ENCODE measurements at regions not wholly inside any gene's neighbourhood (a gene's known extent, or its start where the extent isn't known, plus 50 kb on each side); places are given as distances from the start of the nearest gene placed in this dataset.

- no peak overlapping the region for H3K27ac Mint-ChIP-seq
- POLR2A ChIA-PET = no interaction called here
- H3K27me3 Mint-ChIP-seq = no peaks in the 10 kb centered on the region
- H3K36me3 Mint-ChIP-seq = peaks cover 27% of the 10 kb centered on the region
- Histone ChIP-seq H3K4me1 (ENCODE audit: control insufficient read depth in 1 of 2, extremely low read depth in 1 of 2, insufficient read depth in 2 of 2, low read length in 2 of 2) (peaks cover 21 to 34% of the 10 kb centered on the region in 2 experiments), H3K4me3 (ENCODE audit: control insufficient read depth in 1 of 2, extremely low read depth in 1 of 2, low read length in 1 of 2) (no peak overlapping the region), H3K27me3 (replicated peaks in 1 of 2; ENCODE audit: control insufficient read depth in 2 of 2, extremely low read depth in 1 of 2, insufficient read depth in 2 of 2, low read length in 1 of 2) (no peaks in the 10 kb centered on the region), H3K9me3 (no peaks in the 10 kb centered on the region), H3K36me3 (ENCODE audit: control insufficient read depth in 2 of 2, extremely low read depth in 1 of 2, insufficient read depth in 1 of 2, low read length in 1 of 2) (peaks cover 0 to 11% of the 10 kb centered on the region in 2 donors), H3K27ac (ENCODE audit: low read length) (no peak overlapping the region)
- no peak for ATAC-seq (replicated peaks in 1 of 4)
- H3K4me3 Mint-ChIP-seq = no peak overlapping the region
- peaks cover 41 to 44% (median 44%) of the 10 kb centered on the region in 3 donors for H3K4me1 Mint-ChIP-seq
- 98% methylated on average over 6 of the region's 6 CpGs for WGBS (ENCODE audit: insufficient coverage)
- no peak for DNase-seq
- H3K9me3 Mint-ChIP-seq = no peaks in the 10 kb centered on the region
- CTCF ChIA-PET = no interaction called here
Observed at GRCh38 chr13:73983109-73983508, 151.1 kb downstream of the KLF12 start.

- H3K36me3 ChIP-seq (ENCODE audit: control insufficient read depth in 2 of 2, extremely low read depth in 1 of 2, insufficient read depth in 1 of 2, low read length in 1 of 2) = peaks cover 0 to 11% of the 10 kb centered on the region in 2 donors
- H3K4me3 Mint-ChIP-seq = no peak overlapping the region
- no peaks in the 10 kb centered on the region for H3K27me3 Mint-ChIP-seq
- H3K27me3 ChIP-seq (replicated peaks in 1 of 2; ENCODE audit: control insufficient read depth in 2 of 2, extremely low read depth in 1 of 2, insufficient read depth in 2 of 2, low read length in 1 of 2) = no peaks in the 10 kb centered on the region
- ChIA-PET POLR2A (no interaction called here), CTCF (no interaction called here)
- WGBS (ENCODE audit: insufficient coverage) = no CpG with 5 or more reads among the region's 4 CpGs
- H3K9me3 Mint-ChIP-seq = no peaks in the 10 kb centered on the region
- H3K9me3 ChIP-seq = no peaks in the 10 kb centered on the region
- H3K4me1 ChIP-seq (ENCODE audit: control insufficient read depth in 1 of 2, extremely low read depth in 1 of 2, insufficient read depth in 2 of 2, low read length in 2 of 2) = peaks cover 18 to 29% of the 10 kb centered on the region in 2 experiments
- H3K4me1 Mint-ChIP-seq = peaks cover 43 to 45% (median 43%) of the 10 kb centered on the region in 3 donors
- peaks cover 39% of the 10 kb centered on the region for H3K36me3 Mint-ChIP-seq
- ATAC-seq (replicated peaks in 1 of 4) (no peak), DNase-seq (no peak)
- no peak overlapping the region for H3K4me3 ChIP-seq (ENCODE audit: control insufficient read depth in 1 of 2, extremely low read depth in 1 of 2, low read length in 1 of 2)
- no peak overlapping the region for H3K27ac ChIP-seq (ENCODE audit: low read length)
- no peak overlapping the region for H3K27ac Mint-ChIP-seq
Observed at GRCh38 chr13:73981595-73981994, 152.6 kb downstream of the KLF12 start.

GRCh38 chr13:73975767-73976166 is 158.4 kb downstream of the KLF12 start:
- H3K4me3 ChIP-seq (ENCODE audit: control insufficient read depth in 1 of 2, extremely low read depth in 1 of 2, low read length in 1 of 2) = no peak overlapping the region
- ChIA-PET POLR2A (interaction anchor here in 1 of 2 donors (0.5 kb wide), 1 partner anchor 47 kb away, joined by 3 read pairs; no protein-coding TSS in a partner anchor), CTCF (interaction anchor here in 1 of 2 donors (0.6 kb wide), 1 partner anchor 310 kb away, joined by 3 read pairs; no protein-coding TSS in a partner anchor)
- no CpG with 5 or more reads among the region's 4 CpGs for WGBS (ENCODE audit: insufficient coverage)
- no peak overlapping the region for H3K4me3 Mint-ChIP-seq
- H3K9me3 ChIP-seq = no peaks in the 10 kb centered on the region
- ATAC-seq (replicated peaks in 1 of 4) = no peak
- peaks cover 64 to 77% (median 77%) of the 10 kb centered on the region in 3 donors for H3K4me1 Mint-ChIP-seq
- H3K9me3 Mint-ChIP-seq = peaks cover 7 to 12% (median 8%) of the 10 kb centered on the region in 3 donors
- H3K4me1 ChIP-seq (ENCODE audit: control insufficient read depth in 1 of 2, extremely low read depth in 1 of 2, insufficient read depth in 2 of 2, low read length in 2 of 2) = peaks cover 2 to 3% of the 10 kb centered on the region in 2 experiments
- H3K27ac ChIP-seq (ENCODE audit: low read length) = no peak overlapping the region
- H3K27me3 Mint-ChIP-seq = no peaks in the 10 kb centered on the region
- H3K36me3 ChIP-seq (ENCODE audit: control insufficient read depth in 2 of 2, extremely low read depth in 1 of 2, insufficient read depth in 1 of 2, low read length in 1 of 2) = no peaks in the 10 kb centered on the region
- H3K36me3 Mint-ChIP-seq = peaks cover 42% of the 10 kb centered on the region
- no peaks in the 10 kb centered on the region for H3K27me3 ChIP-seq (replicated peaks in 1 of 2; ENCODE audit: control insufficient read depth in 2 of 2, extremely low read depth in 1 of 2, insufficient read depth in 2 of 2, low read length in 1 of 2)
- peak overlapping the region; percentile 0 to 53 for H3K27ac Mint-ChIP-seq
- DNase-seq = no peak

- no peaks in the 10 kb centered on the region for H3K27me3 Mint-ChIP-seq
- CTCF ChIA-PET = interaction anchor here in 1 of 2 donors (1.0 kb wide), 1 partner anchor 126 kb away, joined by 3 read pairs; no protein-coding TSS in a partner anchor
- H3K4me1 ChIP-seq (ENCODE audit: control insufficient read depth in 1 of 2, extremely low read depth in 1 of 2, insufficient read depth in 2 of 2, low read length in 2 of 2) = peaks cover 2 to 7% of the 10 kb centered on the region in 2 experiments
- no peak overlapping the region for H3K4me3 ChIP-seq (ENCODE audit: control insufficient read depth in 1 of 2, extremely low read depth in 1 of 2, low read length in 1 of 2)
- no peak for ATAC-seq (replicated peaks in 1 of 4)
- no peaks in the 10 kb centered on the region for H3K9me3 ChIP-seq
- H3K36me3 Mint-ChIP-seq = peaks cover 45% of the 10 kb centered on the region
- no peak overlapping the region for H3K27ac Mint-ChIP-seq
- DNase-seq = no peak
- no CpG with 5 or more reads among the region's 2 CpGs for WGBS (ENCODE audit: insufficient coverage)
- no peak overlapping the region for H3K27ac ChIP-seq (ENCODE audit: low read length)
- peaks cover 7 to 12% (median 8%) of the 10 kb centered on the region in 3 donors for H3K9me3 Mint-ChIP-seq
- POLR2A ChIA-PET = interaction anchor here in 1 of 2 donors (0.6 kb wide), 1 partner anchor 547 kb away, joined by 3 read pairs; no protein-coding TSS in a partner anchor
- H3K27me3 ChIP-seq (replicated peaks in 1 of 2; ENCODE audit: control insufficient read depth in 2 of 2, extremely low read depth in 1 of 2, insufficient read depth in 2 of 2, low read length in 1 of 2) = no peaks in the 10 kb centered on the region
- H3K4me3 Mint-ChIP-seq = no peak overlapping the region
- peaks cover 63 to 81% (median 78%) of the 10 kb centered on the region in 3 donors for H3K4me1 Mint-ChIP-seq
- H3K36me3 ChIP-seq (ENCODE audit: control insufficient read depth in 2 of 2, extremely low read depth in 1 of 2, insufficient read depth in 1 of 2, low read length in 1 of 2) = no peaks in the 10 kb centered on the region
Observed at GRCh38 chr13:73974051-73974450, 160.2 kb downstream of the KLF12 start.

- CTCF ChIA-PET = interaction anchor here in 1 of 2 donors (1.0 kb wide), 1 partner anchor 21 kb away, joined by 3 read pairs; no protein-coding TSS in a partner anchor
- ATAC-seq (replicated peaks in 1 of 4) (no peak), DNase-seq (no peak)
- peaks cover 61 to 81% (median 80%) of the 10 kb centered on the region in 3 donors for H3K4me1 Mint-ChIP-seq
- Histone ChIP-seq H3K36me3 (ENCODE audit: control insufficient read depth in 2 of 2, extremely low read depth in 1 of 2, insufficient read depth in 1 of 2, low read length in 1 of 2) (no peaks in the 10 kb centered on the region), H3K9me3 (no peaks in the 10 kb centered on the region), H3K27me3 (replicated peaks in 1 of 2; ENCODE audit: control insufficient read depth in 2 of 2, extremely low read depth in 1 of 2, insufficient read depth in 2 of 2, low read length in 1 of 2) (no peaks in the 10 kb centered on the region), H3K27ac (ENCODE audit: low read length) (no peak overlapping the region), H3K4me3 (ENCODE audit: control insufficient read depth in 1 of 2, extremely low read depth in 1 of 2, low read length in 1 of 2) (no peak overlapping the region), H3K4me1 (ENCODE audit: control insufficient read depth in 1 of 2, extremely low read depth in 1 of 2, insufficient read depth in 2 of 2, low read length in 2 of 2) (peaks cover 0 to 7% of the 10 kb centered on the region in 2 experiments)
- peaks cover 7 to 12% (median 8%) of the 10 kb centered on the region in 3 donors for H3K9me3 Mint-ChIP-seq
- no peaks in the 10 kb centered on the region for H3K27me3 Mint-ChIP-seq
- no peak overlapping the region for H3K27ac Mint-ChIP-seq
- POLR2A ChIA-PET = interaction anchor here in 1 of 2 donors (0.6 kb wide), 1 partner anchor 548 kb away, joined by 3 read pairs; no protein-coding TSS in a partner anchor
- no CpG with 5 or more reads among the region's 2 CpGs for WGBS (ENCODE audit: insufficient coverage)
- peak overlapping the region in 1 of 3 donors; percentile 0 for H3K4me3 Mint-ChIP-seq
- peaks cover 38% of the 10 kb centered on the region for H3K36me3 Mint-ChIP-seq
Observed at GRCh38 chr13:73973156-73973555, 161.0 kb downstream of the KLF12 start.

- Histone ChIP-seq H3K9me3 (no peaks in the 10 kb centered on the region), H3K4me1 (ENCODE audit: control insufficient read depth in 1 of 2, extremely low read depth in 1 of 2, insufficient read depth in 2 of 2, low read length in 2 of 2) (peaks cover 0 to 7% of the 10 kb centered on the region in 2 experiments), H3K36me3 (ENCODE audit: control insufficient read depth in 2 of 2, extremely low read depth in 1 of 2, insufficient read depth in 1 of 2, low read length in 1 of 2) (no peaks in the 10 kb centered on the region), H3K27ac (ENCODE audit: low read length) (no peak overlapping the region), H3K4me3 (ENCODE audit: control insufficient read depth in 1 of 2, extremely low read depth in 1 of 2, low read length in 1 of 2) (no peak overlapping the region), H3K27me3 (replicated peaks in 1 of 2; ENCODE audit: control insufficient read depth in 2 of 2, extremely low read depth in 1 of 2, insufficient read depth in 2 of 2, low read length in 1 of 2) (no peaks in the 10 kb centered on the region)
- ATAC-seq (replicated peaks in 1 of 4) (no peak), DNase-seq (no peak)
- POLR2A ChIA-PET = interaction anchor here in 1 of 2 donors (0.6 kb wide), 1 partner anchor 158 kb away, joined by 3 read pairs; no protein-coding TSS in a partner anchor
- Mint-ChIP-seq H3K27me3 (no peaks in the 10 kb centered on the region), H3K9me3 (peaks cover 7 to 12% (median 8%) of the 10 kb centered on the region in 3 donors), H3K4me3 (no peak overlapping the region), H3K36me3 (peaks cover 32% of the 10 kb centered on the region), H3K4me1 (peaks cover 61 to 81% (median 80%) of the 10 kb centered on the region in 3 donors), H3K27ac (peak overlapping the region in 1 of 2 donors; percentile 54)
- CTCF ChIA-PET = interaction anchor here in 1 of 2 donors (1.0 kb wide), 1 partner anchor 20 kb away, joined by 3 read pairs; no protein-coding TSS in a partner anchor
- 60% methylated on average over 1 of the region's 7 CpGs for WGBS (ENCODE audit: insufficient coverage)
Observed at GRCh38 chr13:73972545-73972944, 161.7 kb downstream of the KLF12 start.

Measured in T-cell (primary cell).